Ovary (tissue), 3 donors: ENCODE measurements at regions not wholly inside any gene's neighbourhood (a gene's known extent, or its start where the extent isn't known, plus 50 kb on each side); places are given as distances from the start of the nearest gene placed in this dataset.

ENCODE experiments used
- CTCF ChIP-seq, 3 donors: fragments of 450-650 bp in 2 of 3; fragments of 200-600 bp in 1 of 3; IDR thresholded peaks; one replicate each; pipeline versions ENCODE4 v1.5.1 to v1.8.0; 2016 to 2022; ENCODE audit warnings: antibody characterized with exemption in 3 of 3, mild to moderate bottlenecking in 1 of 3
- POLR2A ChIP-seq: fragments of 450-650 bp; IDR thresholded peaks from one replicate; pipeline ENCODE4 v1.6.1; 2017; ENCODE audit warnings: antibody characterized with exemption, mild to moderate bottlenecking, moderate library complexity
- donor health status: DM: no; HTN: no; CAD: no.

GRCh38 chr10:36042135-36042534 lies 400.0 kb upstream of the FZD8 start:
- TF ChIP-seq POLR2A (no peak), CTCF (IDR thresholded peaks at IDR 0.05) (no peak)
